H1 (cell line): ENCODE measurements at regions not wholly inside any gene's neighbourhood (a gene's known extent, or its start where the extent isn't known, plus 50 kb on each side); places are given as distances from the start of the nearest gene placed in this dataset.

ENCODE experiments used
- CTCF ChIA-PET: fragments of 300-600 bp; sonication (Branson Sonifier 250); formaldehyde crosslinking; loops from one replicate; lab custom pipeline; 2021; ENCODE audit not compliant: partially characterized antibody; lab: Charles Lee
- POLR2A ChIA-PET: fragments of 300-600 bp; sonication (Branson Sonifier 250); formaldehyde crosslinking; loops from one replicate; lab custom pipeline; 2021; ENCODE audit warnings: inconsistent platforms; ENCODE audit not compliant: partially characterized antibody; lab: Charles Lee
- DNase-seq, 2 experiments: peaks; one replicate each; pipeline versions ENCODE4 v3.0.0 to v3.0.0-alpha.2; 2010 to 2022; ENCODE audit warnings: low spot score in 2 of 2, low read depth in 1 of 2, mixed read lengths in 1 of 2
- FAIRE-seq: peaks from 2 replicates; lab custom pipeline; 2011; peaks lifted over from hg19 to GRCh38; lab: Jason Lieb, UNC
- H2AFZ ChIP-seq: 2 replicates; pipeline ENCODE4 v1.8.1; 2012; ENCODE audit warnings: low read length, inconsistent platforms
- H2AK5ac ChIP-seq: 2 replicates; pipeline ENCODE4 v1.6.1; 2013; ENCODE audit warnings: low read depth, low read length
- H2BK120ac ChIP-seq: replicated peaks from 2 replicates; pipeline ENCODE3; 2013; ENCODE audit warnings: low read depth, low read length, inconsistent platforms
- H2BK12ac ChIP-seq: 2 replicates; pipeline ENCODE4 v1.6.1; 2013; ENCODE audit warnings: low read depth, low read length
- H2BK15ac ChIP-seq: 2 replicates; pipeline ENCODE4 v1.6.1; 2013; ENCODE audit warnings: low read length
- H2BK20ac ChIP-seq: 2 replicates; pipeline ENCODE4 v1.6.1; 2013; ENCODE audit warnings: low read length
- H2BK5ac ChIP-seq: 2 replicates; pipeline ENCODE4 v1.6.1; 2013; ENCODE audit warnings: low read depth, low read length
- H3K14ac ChIP-seq: 2 replicates; pipeline ENCODE4 v1.6.1; 2013; ENCODE audit warnings: inconsistent platforms; ENCODE audit not compliant: insufficient read length
- H3K18ac ChIP-seq: 2 replicates; pipeline ENCODE4 v1.6.1; 2013; ENCODE audit warnings: low read length; ENCODE audit errors: extremely low read depth
- H3K23ac ChIP-seq: 2 replicates; pipeline ENCODE4 v1.6.1; 2013; ENCODE audit warnings: inconsistent platforms; ENCODE audit not compliant: insufficient read length
- H3K23me2 ChIP-seq: 2 replicates; pipeline ENCODE4 v1.6.1; 2013; ENCODE audit warnings: low read depth, low read length
- H3K27ac ChIP-seq: 2 replicates; pipeline ENCODE4 v1.6.1; 2011; ENCODE audit warnings: low read depth, low read length, inconsistent platforms
- H3K27me3 ChIP-seq, 4 experiments: replicated peaks in 1 of 4; 1 replicate in 1 of 4; 2 replicates in 3 of 4; pipeline versions ENCODE4 v1.6.1 to v1.8.1; 2011 to 2013; ENCODE audit warnings: low read length in 3 of 4, mild to moderate bottlenecking in 3 of 4, inconsistent platforms in 2 of 4, mixed read lengths in 2 of 4, moderate library complexity in 1 of 4; ENCODE audit not compliant: control insufficient read depth in 3 of 4, insufficient read depth in 3 of 4; ENCODE audit errors: extremely low read depth in 1 of 4
- H3K36me3 ChIP-seq, 4 experiments: 2 replicates each; pipeline versions ENCODE4 v1.6.1 to v1.8.1; 2011 to 2013; ENCODE audit warnings: mild to moderate bottlenecking in 4 of 4, low read length in 3 of 4, moderate library complexity in 2 of 4, control low read depth in 1 of 4, inconsistent platforms in 1 of 4; ENCODE audit not compliant: insufficient read depth in 4 of 4, control insufficient read depth in 2 of 4
- H3K4ac ChIP-seq: replicated peaks from 2 replicates; pipeline ENCODE3; 2013; ENCODE audit warnings: low read length, low read depth, mixed read lengths, inconsistent platforms; ENCODE audit not compliant: insufficient read length
- H3K4me1 ChIP-seq, 4 experiments: replicated peaks in 1 of 4; 1 replicate in 1 of 4; 2 replicates in 3 of 4; pipeline versions ENCODE4 v1.6.1 to v1.8.1; 2011 to 2013; ENCODE audit warnings: low read length in 3 of 4, inconsistent platforms in 2 of 4, mixed read lengths in 1 of 4; ENCODE audit not compliant: insufficient read depth in 4 of 4, control insufficient read depth in 3 of 4
- H3K4me2 ChIP-seq, 2 experiments: 2 replicates each; pipeline versions ENCODE4 v1.6.1 to v1.8.1; 2011 to 2013; ENCODE audit warnings: low read depth in 2 of 2, low read length in 2 of 2, control low read depth in 1 of 2, inconsistent platforms in 1 of 2, mild to moderate bottlenecking in 1 of 2; ENCODE audit not compliant: insufficient read depth in 1 of 2
- H3K4me3 ChIP-seq, 4 experiments: fragments of 200-600, 300-600 bp in 1 of 4; sonication (generic), shearing (Covaris generic), sonication (Bioruptor Twin) in 1 of 4; 2 replicates each; pipeline versions ENCODE4 v1.5.1 to v1.8.1; 2011 to 2016; ENCODE audit warnings: low read length in 4 of 4, low read depth in 3 of 4, control low read depth in 2 of 4, inconsistent platforms in 2 of 4, mild to moderate bottlenecking in 2 of 4, mixed read lengths in 1 of 4, moderate library complexity in 1 of 4; ENCODE audit not compliant: insufficient read depth in 2 of 4; ENCODE audit errors: extremely low read depth in 1 of 4
- H3K56ac ChIP-seq: replicated peaks from 2 replicates; pipeline ENCODE3; 2013; ENCODE audit warnings: low read depth, mild to moderate bottlenecking, mixed read lengths, low read length, inconsistent platforms; ENCODE audit not compliant: insufficient read length
- H3K79me1 ChIP-seq: 2 replicates; pipeline ENCODE4 v1.6.1; 2013; ENCODE audit warnings: low read depth, low read length, control low read depth
- H3K79me2 ChIP-seq, 2 experiments: 2 replicates each; pipeline versions ENCODE4 v1.6.1 to v1.8.1; 2012 to 2013; ENCODE audit warnings: low read length in 2 of 2, mild to moderate bottlenecking in 2 of 2, inconsistent platforms in 1 of 2; ENCODE audit not compliant: insufficient read depth in 2 of 2, control insufficient read depth in 1 of 2
- H3K9ac ChIP-seq, 4 experiments: replicated peaks in 1 of 4; 1 replicate in 1 of 4; 2 replicates in 3 of 4; pipeline versions ENCODE4 v1.6.1 to v1.8.1; 2011 to 2013; ENCODE audit warnings: low read depth in 3 of 4, low read length in 3 of 4, control low read depth in 2 of 4, mild to moderate bottlenecking in 2 of 4, moderate library complexity in 2 of 4, inconsistent platforms in 1 of 4; ENCODE audit errors: extremely low read depth in 1 of 4
- H3K9me3 ChIP-seq, 2 experiments: 2 replicates each; pipeline versions ENCODE4 v1.6.1 to v1.8.1; 2012 to 2013; ENCODE audit warnings: mild to moderate bottlenecking in 2 of 2, moderate library complexity in 2 of 2, control low read depth in 1 of 2, inconsistent platforms in 1 of 2, low read depth in 1 of 2, low read length in 1 of 2, mixed read lengths in 1 of 2; ENCODE audit not compliant: insufficient read depth in 2 of 2
- H4K20me1 ChIP-seq, 2 experiments: replicated peaks in 1 of 2; 2 replicates each; pipeline versions ENCODE3 to v1.8.1; 2011 to 2013; ENCODE audit warnings: inconsistent platforms in 2 of 2, low read length in 2 of 2, mild to moderate bottlenecking in 1 of 2; ENCODE audit not compliant: insufficient read depth in 2 of 2, control insufficient read depth in 1 of 2
- H4K5ac ChIP-seq: 2 replicates; pipeline ENCODE4 v1.6.1; 2013; ENCODE audit warnings: low read length, low read depth, mixed read lengths, inconsistent platforms; ENCODE audit not compliant: insufficient read length
- H4K8ac ChIP-seq: 2 replicates; pipeline ENCODE4 v1.8.0; 2013; ENCODE audit warnings: mild to moderate bottlenecking, moderate library complexity, low read length, inconsistent platforms; ENCODE audit not compliant: insufficient read depth; ENCODE audit errors: extremely low read depth
- H4K91ac ChIP-seq: replicated peaks from 2 replicates; pipeline ENCODE3; 2013; ENCODE audit warnings: low read length, mixed read lengths, inconsistent platforms; ENCODE audit not compliant: insufficient read length
- BACH1 ChIP-seq: IDR thresholded peaks from 2 replicates; pipeline ENCODE4 v1.6.1; 2012; ENCODE audit warnings: low read length, improper control_type of control experiment
- GTF2F1 ChIP-seq: IDR thresholded peaks from 2 replicates; pipeline ENCODE4 v1.6.1; 2012; ENCODE audit warnings: low read depth, low read length, improper control_type of control experiment, borderline replicate concordance
- WGBS, 2 experiments: shearing (Covaris generic) in 1 of 2; methylation state at CpG; one replicate each; pipeline versions ENCODE4 v1.1.6 to v1.1.7; 2013 to 2015; ENCODE audit warnings: low lambda C conversion rate in 2 of 2, mixed read lengths in 2 of 2, inconsistent platforms in 1 of 2, low coverage in 1 of 2, missing lambda C conversion rate in 1 of 2; ENCODE audit not compliant: insufficient replicate concordance in 2 of 2, insufficient coverage in 1 of 2, insufficient read length in 1 of 2; ENCODE audit errors: extremely low coverage in 1 of 2, missing lambda C conversion rate in 1 of 2; 5-methylcytosine and 5-hydroxymethylcytosine counted together

DNA sequence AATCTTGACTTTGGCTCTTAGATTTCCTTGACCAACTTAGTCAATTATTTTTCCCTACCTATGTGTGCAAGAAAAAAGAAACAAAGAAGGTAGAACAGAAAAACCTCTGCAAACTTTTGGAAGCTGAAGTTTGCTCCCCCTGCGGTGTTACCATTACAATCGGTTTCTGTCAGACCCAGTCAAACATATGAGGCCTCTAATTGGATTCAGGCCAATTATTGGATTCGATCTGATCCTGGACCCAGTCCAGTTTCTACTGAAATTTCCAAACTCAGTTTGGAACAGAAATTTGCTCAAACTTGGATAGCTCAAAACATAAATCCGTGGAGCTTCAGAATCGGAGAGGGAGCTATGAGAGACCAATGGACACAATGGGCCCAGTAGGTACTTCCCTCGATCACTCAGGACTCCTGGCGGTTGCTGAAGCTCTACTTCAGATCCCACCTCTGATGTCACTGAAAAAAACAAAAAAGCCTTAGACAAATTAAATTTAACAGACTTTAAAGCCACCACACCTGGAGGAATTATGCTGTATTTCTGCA lies 523.9 kb downstream of the DMRTA1 start:
- POLR2A ChIA-PET: no interaction called here
- Histone ChIP-seq H3K23me2 (no peaks in the 10 kb centered on the region), H2BK20ac (peak overlapping the region; percentile 23; the same call in 1 of the 2 replicates)

More for the DNA sequence above, 523.9 kb downstream of the DMRTA1 start:
- Histone ChIP-seq H2AK5ac (no peak overlapping the region), H3K18ac (no peak overlapping the region; the same call in 1 of the 2 replicates), H3K23ac (no peak overlapping the region), H4K8ac (no peak overlapping the region), H3K14ac (no peak overlapping the region), H2AFZ (no peak overlapping the region; the same call in 1 of the 2 replicates), H3K9ac (no peak overlapping the region), H3K4me3 (no peak overlapping the region), H4K5ac (no peak overlapping the region), H3K79me2 (no peaks in the 10 kb centered on the region), H3K4ac (no peak overlapping the region), H2BK120ac (peak overlapping the region; percentile 53), H3K36me3 (no peaks in the 10 kb centered on the region), H3K56ac (no peak overlapping the region), H3K27me3 (no peaks in the 10 kb centered on the region), H2BK15ac (no peak overlapping the region), H3K27ac (no peak overlapping the region), H3K4me1 (peaks cover 0 to 8% (median 0%) of the 10 kb centered on the region in 4 experiments; a peak in 1 of 7 replicates), H2BK5ac (peak overlapping the region; percentile 36; the same call in 1 of the 2 replicates), H4K20me1 (no peaks in the 10 kb centered on the region), H3K79me1 (no peaks in the 10 kb centered on the region), H3K9me3 (no peaks in the 10 kb centered on the region), H4K91ac (no peak overlapping the region), H3K4me2 (no peak overlapping the region), H2BK12ac (no peak overlapping the region)
- CTCF ChIA-PET: interaction anchor here (0.8 to 1.7 kb wide), 2 partner anchors 15 to 118 kb away, joined by 3 to 5 read pairs; no protein-coding TSS in a partner anchor
- DNase-seq (no peak), FAIRE-seq (no peak)
- no peak for TF ChIP-seq BACH1
- no peak for TF ChIP-seq GTF2F1
- 94% methylated on average over 7 of the region's 7 CpGs; no CpG with 5 or more reads in 1 of the 2 experiments for WGBS, 2 experiments
